Stimulated activated CD4-positive, alpha-beta T cell treated with anti-CD3 and anti-CD28 coated beads, Interleukin-2, amount 100 ng/mL, for 24 hours (primary cell): ENCODE measurements at regions not wholly inside any gene's neighbourhood (a gene's known extent, or its start where the extent isn't known, plus 50 kb on each side); places are given as distances from the start of the nearest gene placed in this dataset.

ENCODE experiments used
- DNase-seq, 2 donors: peaks; one replicate each; pipeline ENCODE4 v3.0.0-alpha.2; 2020

DNA sequence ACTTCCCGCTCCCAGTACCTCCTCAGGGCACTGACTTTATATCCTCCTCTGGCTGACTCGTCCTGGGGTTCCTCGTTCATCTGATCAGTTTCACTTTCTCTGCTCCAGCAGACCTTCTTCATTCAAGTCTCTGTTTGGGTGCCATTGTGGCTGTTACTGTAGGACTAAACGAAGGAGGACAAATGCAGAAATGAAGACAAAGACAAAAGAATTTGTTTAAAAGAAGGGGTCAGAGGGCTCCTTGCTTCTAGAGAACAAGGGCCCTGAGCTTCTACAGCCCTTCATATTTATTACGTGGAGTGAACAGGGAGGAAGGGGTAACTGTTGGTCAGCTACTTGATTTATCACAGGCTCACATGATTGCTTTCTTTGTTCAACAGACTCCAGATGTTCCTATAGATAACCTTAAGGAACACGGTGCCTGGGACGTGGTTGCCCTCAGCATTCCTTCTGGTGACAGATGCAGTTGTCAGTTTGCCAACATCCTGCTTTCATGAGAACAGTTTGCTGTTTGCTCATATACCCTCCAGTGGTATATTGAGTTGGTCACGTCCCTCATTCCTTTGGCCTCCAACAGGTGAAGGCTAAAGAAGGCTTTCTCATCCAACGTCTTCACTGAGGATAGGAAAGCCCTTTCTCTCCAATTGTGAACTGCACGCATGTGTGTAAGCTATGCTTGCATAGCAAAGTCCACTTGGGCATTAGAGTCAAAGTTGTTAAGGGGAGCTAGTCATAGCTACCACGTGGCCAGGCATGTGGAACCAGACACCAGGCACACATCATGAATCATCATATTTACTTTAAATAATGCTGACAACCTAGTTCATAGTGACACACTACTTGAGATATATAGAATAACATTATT lies 69.1 kb upstream of the BTN3A2 start:
- DNase-seq: no peak

DNA sequence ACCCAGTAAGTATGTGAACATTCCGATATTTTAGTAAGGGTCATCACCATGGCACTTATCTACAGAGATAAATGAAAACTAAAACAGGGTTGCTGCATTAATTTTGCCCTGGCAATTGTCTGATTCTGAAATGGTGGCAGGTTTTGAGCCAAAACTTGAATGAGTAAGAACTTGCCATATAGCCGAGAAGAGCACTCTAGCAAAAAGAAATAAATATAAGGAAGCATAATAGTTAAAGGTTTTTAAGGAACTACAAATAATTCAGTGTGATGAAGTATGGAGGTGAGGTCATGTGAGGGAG lies 68.5 kb upstream of the BTN3A2 start:
- DNase-seq: no peak

DNA sequence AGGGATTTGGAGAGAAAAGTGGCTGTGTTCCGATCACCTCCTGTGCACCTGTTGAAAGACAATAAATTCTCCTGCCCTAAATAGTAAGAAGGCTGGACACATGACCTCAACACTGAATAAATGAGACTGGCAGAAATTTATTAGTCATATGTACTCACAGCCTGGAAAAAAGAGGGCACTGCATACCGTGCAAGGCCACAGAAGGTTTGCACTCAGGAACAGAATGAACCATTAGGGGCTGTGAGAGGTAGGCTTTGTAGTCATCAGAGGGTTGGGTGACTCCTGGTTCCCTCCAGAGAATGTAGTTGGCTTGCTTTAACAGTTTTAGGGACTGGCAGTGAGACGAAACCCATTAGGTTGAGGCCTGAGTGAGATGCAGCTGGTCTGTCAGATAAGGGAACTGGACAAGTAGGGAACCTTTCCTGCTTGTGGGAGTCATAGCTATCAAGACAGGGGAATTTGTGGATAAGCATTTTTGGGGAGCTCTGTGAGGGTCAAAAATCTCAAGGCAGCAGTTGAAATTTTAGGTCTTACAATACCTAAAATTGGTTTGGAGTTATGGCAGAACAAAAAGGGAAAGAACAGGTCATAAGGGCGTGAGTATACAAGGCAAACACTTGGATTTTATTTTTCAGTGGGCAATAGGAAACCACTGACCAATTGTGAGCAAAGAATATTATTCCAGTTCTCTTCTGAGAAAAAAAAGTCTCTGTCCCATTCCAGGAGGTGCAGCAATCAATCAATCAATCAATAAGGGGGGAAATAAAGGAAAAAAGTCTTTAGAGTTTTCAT lies 67.9 kb upstream of the BTN3A2 start:
- DNase-seq: no peak

DNA sequence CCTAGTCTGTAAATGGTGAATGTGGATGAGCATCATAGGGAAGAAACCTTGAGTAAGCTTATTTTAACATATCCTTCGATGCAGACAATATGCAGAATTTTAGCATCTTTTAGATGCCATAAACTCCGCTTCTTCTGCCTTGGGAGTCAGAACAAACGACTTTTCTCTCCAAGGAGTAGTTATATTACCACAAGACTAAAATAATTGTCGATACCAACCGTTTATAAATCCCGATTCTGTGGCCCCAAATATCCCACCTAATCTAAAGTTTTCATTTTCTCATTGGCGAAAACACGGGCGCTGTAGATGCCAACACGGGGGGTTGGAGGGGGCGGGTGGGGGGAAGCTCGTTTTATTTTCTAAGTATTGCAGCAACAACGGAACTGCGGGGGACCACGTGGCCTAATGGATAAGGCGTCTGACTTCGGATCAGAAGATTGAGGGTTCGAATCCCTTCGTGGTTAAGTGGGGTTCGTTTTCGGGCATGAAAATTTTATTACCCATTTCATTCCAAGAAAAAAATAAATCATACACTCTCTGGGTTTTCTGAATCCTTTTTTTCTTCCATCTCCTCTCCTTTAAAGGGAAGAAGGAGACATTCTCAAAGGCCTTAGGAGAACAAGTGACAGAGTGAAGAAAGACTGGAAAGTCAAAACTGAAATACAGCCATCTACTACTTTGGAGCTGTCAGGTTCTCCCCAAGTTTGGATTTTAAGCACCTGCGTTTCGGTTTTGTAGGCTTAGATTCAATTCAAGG lies 65.5 kb upstream of the BTN3A2 start:
- DNase-seq: no peak

DNA sequence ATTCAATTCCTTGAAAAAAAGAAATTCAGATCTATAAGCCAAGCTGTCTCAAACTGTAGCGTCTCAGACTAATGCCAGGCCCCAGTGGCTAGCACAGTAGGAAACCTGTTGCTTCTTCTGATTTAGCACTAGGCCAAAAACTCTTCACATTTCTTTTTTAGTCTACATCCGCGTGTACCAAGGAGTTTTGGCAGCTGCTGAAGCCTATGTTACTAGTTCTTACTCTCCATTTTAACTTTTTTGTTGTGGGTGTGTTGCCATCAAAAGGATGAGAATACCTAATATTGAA lies 65.0 kb upstream of the BTN3A2 start:
- no peak for DNase-seq

DNA sequence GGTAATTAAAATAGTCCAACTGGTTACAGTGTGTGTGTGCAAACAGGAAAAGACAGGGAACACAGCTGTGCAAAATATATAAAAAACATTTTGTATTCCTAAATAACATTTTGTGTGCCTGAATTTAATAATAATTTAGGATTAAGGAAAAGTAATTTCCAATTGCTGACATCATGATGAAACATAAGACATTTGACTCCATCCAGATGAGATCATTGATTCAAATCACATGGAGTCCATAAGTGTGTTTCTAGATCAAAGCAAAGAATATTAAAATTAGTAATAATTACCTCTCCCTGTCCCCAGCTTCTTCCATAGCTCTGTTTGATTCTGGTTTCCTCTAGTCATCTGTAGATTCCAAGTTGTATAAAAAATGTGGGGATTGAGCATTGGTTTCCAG lies 64.6 kb upstream of the BTN3A2 start:
- no peak for DNase-seq

DNA sequence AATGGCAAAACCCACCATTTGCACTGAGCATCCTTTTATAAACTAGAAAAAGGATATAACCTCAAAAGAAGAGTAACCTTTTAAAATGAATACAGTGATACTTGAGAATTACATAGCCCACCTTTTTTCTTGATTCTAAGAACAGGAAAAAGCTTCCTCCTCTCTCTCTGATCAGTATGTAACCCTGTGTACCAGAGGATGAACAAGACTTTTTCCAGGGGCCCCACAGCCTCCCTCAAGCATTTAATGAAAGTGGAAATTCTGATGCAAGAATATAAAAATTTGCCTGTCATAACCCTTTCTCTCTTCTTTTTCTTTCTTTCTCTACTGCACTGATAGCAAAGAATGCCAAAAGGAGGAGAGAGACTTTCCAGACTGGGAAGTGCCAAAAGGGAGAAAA lies 64.2 kb upstream of the BTN3A2 start:
- DNase-seq: peak in 1 of 2 donors; percentile 15

DNA sequence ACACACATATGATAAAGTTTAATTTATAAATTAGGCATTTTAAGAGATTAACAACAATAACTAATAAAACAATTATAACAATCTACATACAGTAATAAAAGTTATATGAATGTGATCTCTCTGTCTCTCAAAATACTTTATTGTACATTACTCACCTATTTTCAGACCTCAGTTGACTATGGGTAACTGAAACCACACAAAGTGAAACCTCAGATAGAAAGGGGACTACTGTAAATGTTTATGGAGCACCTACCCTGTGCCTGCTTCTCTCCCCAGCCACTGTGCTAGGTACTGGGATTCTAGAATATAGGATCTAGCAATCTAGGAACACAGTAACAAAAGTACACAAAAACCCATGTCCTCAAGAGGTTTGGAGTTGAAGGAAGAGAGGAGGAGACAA lies 63.4 kb upstream of the BTN3A2 start:
- no peak for DNase-seq

DNA sequence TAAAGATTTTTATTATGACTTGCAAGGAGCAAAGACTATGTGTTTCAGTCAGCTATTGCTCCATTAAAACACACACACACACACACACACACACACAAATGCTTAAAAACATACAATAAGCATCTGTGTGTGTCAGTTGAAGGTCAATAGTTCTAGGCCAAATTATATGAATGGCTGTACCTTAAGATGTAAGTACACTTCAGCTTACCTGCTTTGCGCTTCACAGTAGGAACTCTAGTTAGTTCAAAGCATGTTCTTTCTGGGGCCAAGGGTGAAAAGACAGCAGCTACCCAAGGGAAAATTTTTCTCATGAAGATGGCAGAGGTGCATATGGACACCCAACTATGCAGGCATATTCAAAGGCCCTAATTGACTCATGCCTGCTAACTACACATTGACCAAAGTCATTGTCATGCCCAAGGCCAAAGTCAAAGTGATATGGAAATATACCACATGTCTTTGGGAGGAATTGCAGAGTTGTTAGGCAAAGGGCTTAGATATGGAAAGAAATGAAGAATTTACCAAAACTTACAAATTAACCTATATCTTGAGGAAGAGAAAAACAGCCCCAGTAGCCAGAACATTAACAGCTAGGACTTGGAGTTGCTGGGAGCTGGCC lies 61.9 kb upstream of the BTN3A2 start:
- DNase-seq: no peak

DNA sequence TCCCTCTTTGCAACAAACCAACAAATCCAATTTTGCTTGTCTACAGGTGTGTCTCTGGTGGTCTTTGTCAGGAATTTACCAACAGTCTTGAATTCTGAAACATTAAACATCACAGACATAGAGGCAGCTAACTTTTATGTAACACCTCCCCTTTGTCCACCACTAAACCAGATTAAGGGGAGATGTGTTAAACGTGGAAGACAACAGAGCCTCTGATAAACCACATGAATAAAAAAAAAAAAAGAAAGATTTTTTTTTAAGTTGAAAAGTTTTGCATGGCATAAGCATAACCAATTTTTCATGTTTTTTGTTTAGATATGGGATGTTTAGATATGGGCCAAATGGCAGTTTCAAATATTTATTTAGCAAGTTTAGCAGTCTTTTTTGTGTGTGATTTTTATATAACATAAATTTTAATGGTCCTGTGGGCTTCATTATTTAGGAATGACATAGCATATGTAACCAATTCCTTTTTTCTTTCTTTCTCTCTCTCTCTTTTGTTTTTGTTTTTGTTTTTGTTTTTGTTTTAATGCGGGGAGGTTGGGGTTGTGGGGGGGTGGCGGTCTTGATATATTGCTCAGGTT lies 60.7 kb upstream of the BTN3A2 start:
- DNase-seq: no peak

DNA sequence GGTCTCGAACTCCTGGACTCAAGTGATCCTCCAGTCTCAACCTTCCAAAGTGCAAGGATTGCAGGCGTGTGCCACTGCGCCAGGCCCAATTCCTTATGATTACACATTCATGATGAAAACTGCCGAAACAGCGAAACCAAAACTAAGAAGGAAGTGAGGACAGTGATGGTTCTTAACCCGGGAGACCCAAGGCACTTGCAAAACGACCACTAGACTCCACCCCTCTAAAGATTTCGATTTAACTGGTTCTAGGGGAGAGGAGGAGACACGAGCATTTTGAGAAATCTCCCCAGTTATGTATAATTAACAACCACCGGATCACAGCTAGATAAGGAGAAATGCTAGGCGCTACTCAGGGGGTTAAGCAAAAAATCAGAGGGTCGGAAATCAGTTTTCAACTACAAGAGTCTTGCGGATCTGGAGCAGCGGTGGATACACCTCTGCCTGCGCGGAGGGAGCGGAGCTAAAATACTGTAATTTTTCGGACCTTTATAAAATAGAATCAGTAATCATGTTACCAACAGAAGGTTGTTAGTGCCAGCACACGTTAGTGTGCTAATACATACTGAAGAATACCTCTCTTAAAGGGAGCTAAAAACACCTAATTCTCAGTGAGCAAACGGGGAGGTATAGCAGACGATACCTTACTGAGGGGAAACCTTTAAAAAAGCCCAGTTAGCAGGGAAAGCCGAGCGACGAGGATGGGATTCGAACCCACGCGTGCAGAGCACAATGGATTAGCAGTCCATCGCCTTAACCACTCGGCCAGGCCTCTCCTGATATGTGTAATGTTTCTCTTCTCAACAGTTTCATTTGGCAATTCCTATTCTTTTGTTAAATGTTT lies 60.0 kb upstream of the BTN3A2 start:
- peak; percentile 76 to 82 for DNase-seq

DNA sequence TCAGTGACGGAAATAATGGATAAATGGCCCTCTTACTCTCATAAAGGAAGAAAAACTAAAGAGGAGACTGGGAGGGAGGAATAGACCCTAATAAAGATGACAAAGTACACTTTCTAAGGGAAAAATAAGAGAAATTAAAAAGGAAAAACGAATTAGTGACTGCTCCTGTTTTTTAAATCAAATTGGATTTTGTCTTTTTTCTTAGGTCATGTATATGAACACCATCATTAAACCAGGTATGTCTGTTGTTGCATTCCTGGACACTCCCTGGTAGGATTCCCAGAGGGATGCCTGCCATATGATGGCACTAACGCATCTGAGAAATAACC lies 59.4 kb upstream of the BTN3A2 start:
- no peak for DNase-seq

DNA sequence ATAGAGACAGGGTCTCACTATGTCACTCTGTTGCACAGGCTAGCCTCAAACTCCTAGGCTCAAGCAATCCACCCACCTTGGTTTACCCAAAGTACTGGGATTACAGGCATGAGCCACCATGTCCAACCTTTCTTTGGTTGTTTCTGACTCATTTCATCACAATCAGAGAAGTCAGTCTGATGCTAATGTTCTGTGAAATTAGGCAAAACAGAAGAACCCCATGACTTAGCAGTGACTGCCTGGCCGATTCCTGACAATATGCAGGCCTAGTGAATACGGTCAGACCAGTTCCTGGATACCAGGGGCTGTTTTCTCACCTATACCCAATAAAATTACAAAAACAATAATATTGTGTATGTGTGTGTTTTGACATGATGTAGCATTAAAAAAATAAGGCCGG lies 58.8 kb upstream of the BTN3A2 start:
- no peak for DNase-seq

DNA sequence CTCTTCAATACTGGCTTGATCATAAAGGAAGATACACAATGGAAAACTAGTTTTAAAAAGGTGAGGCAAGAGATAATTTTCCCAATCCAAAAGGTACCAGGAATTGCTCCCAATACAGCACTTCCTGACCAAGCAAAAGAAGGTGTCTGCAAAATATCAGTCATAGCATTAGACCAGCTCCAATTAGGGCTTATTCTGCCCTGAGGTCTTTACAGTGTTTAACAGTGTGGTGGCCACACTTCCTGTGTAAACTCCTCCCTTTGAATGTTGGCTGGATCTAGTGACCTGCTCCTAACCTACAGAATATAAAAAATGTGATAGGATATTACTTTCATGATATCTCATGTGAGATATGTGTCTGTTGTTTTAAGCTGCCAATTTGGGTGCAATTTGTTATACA lies 57.1 kb upstream of the BTN3A2 start:
- DNase-seq: no peak

DNA sequence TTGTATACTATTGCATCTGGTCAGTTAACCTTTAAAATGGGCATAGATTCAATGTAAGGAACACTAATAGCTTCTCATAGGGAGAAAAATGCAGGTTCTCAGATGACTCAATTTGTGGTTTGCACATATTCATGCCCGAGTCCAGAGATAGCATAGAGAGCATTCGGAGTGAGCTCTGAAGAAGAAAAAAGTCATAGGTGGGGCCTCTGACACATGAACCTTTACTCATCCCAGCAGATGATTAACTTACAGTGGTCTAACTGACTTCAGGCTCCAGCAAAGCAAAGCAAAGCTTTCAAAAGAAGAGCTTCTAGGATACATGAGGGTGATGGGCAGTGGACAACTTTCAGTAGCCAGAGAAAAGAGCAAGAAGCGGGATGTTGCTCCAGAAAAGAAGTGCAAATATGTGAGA lies 55.3 kb upstream of the BTN3A2 start:
- DNase-seq: no peak

DNA sequence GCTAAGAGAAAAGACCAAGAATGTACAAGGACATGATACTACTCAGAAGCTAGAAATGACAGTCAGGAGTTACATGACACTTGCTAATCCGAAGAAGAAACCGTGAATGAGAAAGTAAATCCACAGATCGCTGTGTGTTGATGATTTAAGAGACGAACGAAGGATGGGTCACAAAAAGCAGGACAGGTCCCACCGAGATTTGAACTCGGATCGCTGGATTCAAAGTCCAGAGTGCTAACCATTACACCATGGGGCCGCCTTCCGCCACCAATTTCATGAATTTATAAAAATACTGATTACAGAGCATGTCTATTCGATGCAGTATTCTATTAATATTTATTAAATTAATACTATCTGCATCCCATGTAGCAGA lies 54.0 kb upstream of the BTN3A2 start:
- peak; percentile 62 to 70 for DNase-seq

DNA sequence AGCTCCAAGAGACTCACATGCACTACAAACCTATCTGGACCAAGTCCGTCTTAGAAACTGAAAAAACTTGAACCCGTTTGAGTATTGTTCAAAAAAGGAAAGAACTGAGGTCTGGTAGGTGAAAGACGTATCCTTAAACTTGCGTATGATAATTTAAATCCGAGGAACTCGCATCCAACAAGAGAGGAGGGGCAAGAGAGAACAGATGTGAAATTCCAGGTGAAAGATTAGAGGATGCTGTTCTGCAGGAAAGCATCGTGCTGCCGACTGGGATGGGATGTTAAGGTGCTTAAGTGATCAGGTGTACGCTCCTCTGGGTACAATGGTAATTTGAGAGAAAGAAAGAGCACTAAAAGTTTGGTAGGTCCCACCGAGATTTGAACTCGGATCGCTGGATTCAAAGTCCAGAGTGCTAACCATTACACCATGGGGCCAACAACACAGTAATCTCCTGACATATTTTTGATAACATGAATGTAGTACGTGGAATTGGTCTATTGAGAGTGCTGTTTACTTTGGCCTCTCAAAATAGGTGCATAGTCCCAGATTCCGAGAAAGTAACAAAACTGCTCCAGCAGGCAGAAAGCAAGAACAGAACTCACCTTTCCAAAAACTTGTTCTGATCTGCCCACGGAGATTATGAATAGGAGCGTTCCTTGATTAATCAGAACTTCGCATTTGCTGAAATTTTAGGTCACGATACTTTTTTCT lies 53.5 kb upstream of the BTN3A2 start:
- DNase-seq: peak; percentile 63 to 68

DNA sequence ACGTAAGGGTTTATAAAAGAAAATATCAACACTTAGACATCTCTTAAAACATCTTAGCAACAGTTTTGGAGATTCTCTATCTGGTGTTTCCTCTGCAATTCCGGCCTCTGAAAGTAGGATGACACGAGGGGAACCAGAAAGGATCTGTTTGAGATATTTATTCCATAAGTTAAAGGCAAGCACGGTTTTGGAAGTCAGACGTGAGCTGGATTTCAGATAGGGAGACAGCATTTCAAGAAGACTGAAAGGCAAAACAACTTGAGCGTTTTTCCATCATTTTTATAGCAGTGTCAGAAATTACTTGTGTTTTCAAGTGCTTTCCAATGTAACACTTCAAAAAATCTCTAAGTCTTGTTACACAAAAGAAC lies 52.9 kb upstream of the BTN3A2 start:
- no peak for DNase-seq

DNA sequence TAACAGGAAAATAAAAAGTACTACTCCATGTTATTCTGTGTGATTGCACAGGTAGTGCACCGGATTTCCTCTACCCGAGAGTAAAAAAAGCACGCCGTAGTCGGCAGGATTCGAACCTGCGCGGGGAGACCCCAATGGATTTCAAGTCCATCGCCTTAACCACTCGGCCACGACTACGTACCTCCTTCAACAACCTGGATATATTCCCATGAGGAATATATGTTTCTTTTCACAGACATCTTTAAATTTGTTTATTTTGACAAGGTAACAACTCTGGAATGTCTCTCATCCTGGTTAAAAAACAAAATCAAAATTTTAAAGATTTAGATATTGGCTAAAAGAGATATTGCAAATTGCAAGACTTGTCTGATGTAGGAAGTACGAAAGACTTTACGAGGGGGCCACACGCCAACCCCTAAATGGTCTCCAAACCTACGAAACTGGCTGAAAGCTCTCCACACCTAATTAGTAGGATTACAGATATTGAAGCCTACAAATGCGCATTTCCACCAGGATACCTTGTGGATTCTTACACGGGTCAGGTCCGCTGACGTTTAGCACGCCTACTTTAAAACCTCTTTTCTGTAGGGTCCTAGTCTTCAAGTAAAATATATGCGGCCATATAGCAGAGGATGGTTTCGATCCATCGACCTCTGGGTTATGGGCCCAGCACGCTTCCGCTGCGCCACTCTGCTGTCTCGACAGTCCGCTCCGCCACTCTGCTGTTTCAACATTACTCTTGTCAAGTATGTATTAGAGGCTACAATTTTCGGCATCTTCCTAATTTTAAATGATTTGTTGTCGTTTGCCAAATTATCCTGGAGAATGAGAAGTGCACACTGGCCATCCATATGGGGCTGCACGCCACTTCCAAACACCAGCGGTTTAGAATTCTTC lies 52.2 kb upstream of the BTN3A2 start:
- DNase-seq: peak; percentile 86 to 87
